ENCODE measurements at regions not wholly inside any gene's neighbourhood (a gene's known extent, or its start where the extent isn't known, plus 50 kb on each side); places are given as distances from the start of the nearest gene placed in this dataset.

- Histone ChIP-seq H3K4me1 (ENCODE audit: control insufficient read depth in 2 of 3, insufficient read depth in 2 of 3, low read depth in 1 of 3, low read length in 3 of 3) (no peaks in the 10 kb centered on the region), H3K27me3 (ENCODE audit: control insufficient read depth, insufficient read depth, low read length) (no peaks in the 10 kb centered on the region), H3K9ac (ENCODE audit: low read length in 3 of 3) (no peak overlapping the region), H3K4me3 (ENCODE audit: low read length in 3 of 3) (no peak overlapping the region), H3K36me3 (ENCODE audit: control insufficient read depth in 2 of 3, insufficient read depth in 3 of 3, low read length in 3 of 3) (no peaks in the 10 kb centered on the region), H3K27ac (ENCODE audit: low read depth in 2 of 2, low read length in 2 of 2) (no peak overlapping the region), H3K9me3 (ENCODE audit: control insufficient read depth in 2 of 3, insufficient read depth in 1 of 3, low read length in 3 of 3) (no peaks in the 10 kb centered on the region)
- no peak for TF ChIP-seq CTCF (IDR thresholded peaks at IDR 0.05; ENCODE audit: borderline replicate concordance, extremely low read depth, insufficient read depth)
- intact Hi-C loops (cut with DNase I), result no loop called here
- FAIRE-seq, result no peak
- peak in 2 of 5 donors; percentile 17 to 65 for DNase-seq
These were observed 366.7 kb upstream of the PKN2 start for GRCh38 chr1:88317396-88317795.

DNA sequence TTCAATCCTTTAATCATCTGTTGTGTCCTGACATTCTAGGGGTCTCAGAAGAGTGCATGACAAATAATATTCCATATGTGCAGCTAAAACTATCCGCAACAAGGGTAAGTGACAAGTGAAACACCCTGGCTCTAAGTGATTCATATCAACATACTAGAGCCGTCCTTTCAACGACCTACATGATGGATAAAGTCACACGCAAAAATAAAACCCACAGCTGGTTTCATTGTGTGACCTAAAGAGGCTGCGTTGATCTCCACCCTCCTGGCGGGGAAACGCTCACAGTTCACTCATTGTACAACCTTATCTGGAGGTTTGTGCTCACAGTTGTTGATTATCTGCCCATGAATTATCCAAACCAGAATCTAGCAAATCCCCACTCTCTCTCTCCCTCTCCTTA, 365.3 kb upstream of the PKN2 start:
- Histone ChIP-seq H3K9me3 (ENCODE audit: control insufficient read depth in 2 of 3, insufficient read depth in 1 of 3, low read length in 3 of 3) (no peaks in the 10 kb centered on the region), H3K36me3 (ENCODE audit: control insufficient read depth in 2 of 3, insufficient read depth in 3 of 3, low read length in 3 of 3) (no peaks in the 10 kb centered on the region), H3K27ac (ENCODE audit: low read depth in 2 of 2, low read length in 2 of 2) (no peak overlapping the region), H3K9ac (ENCODE audit: low read length in 3 of 3) (no peak overlapping the region), H3K4me1 (ENCODE audit: control insufficient read depth in 2 of 3, insufficient read depth in 2 of 3, low read depth in 1 of 3, low read length in 3 of 3) (no peaks in the 10 kb centered on the region), H3K27me3 (ENCODE audit: control insufficient read depth, insufficient read depth, low read length) (no peaks in the 10 kb centered on the region), H3K4me3 (ENCODE audit: low read length in 3 of 3) (no peak overlapping the region)
- FAIRE-seq (no peak), DNase-seq (no peak)
- intact Hi-C loops (cut with DNase I), result no loop called here
- no peak for TF ChIP-seq CTCF (IDR thresholded peaks at IDR 0.05; ENCODE audit: borderline replicate concordance, extremely low read depth, insufficient read depth)

GRCh38 chr1:88320291-88320690, 363.8 kb upstream of the PKN2 start:
- TF ChIP-seq CTCF (IDR thresholded peaks at IDR 0.05; ENCODE audit: borderline replicate concordance, extremely low read depth, insufficient read depth), result no peak
- Histone ChIP-seq H3K27ac (ENCODE audit: low read depth in 2 of 2, low read length in 2 of 2) (no peak overlapping the region), H3K9ac (ENCODE audit: low read length in 3 of 3) (no peak overlapping the region), H3K4me1 (ENCODE audit: control insufficient read depth in 2 of 3, insufficient read depth in 2 of 3, low read depth in 1 of 3, low read length in 3 of 3) (no peaks in the 10 kb centered on the region), H3K27me3 (ENCODE audit: control insufficient read depth, insufficient read depth, low read length) (no peaks in the 10 kb centered on the region), H3K36me3 (ENCODE audit: control insufficient read depth in 2 of 3, insufficient read depth in 3 of 3, low read length in 3 of 3) (no peaks in the 10 kb centered on the region), H3K4me3 (ENCODE audit: low read length in 3 of 3) (no peak overlapping the region), H3K9me3 (ENCODE audit: control insufficient read depth in 2 of 3, insufficient read depth in 1 of 3, low read length in 3 of 3) (no peaks in the 10 kb centered on the region)
- DNase-seq (no peak), FAIRE-seq (no peak)
- intact Hi-C loops (cut with DNase I), result no loop called here

- no peak overlapping the region for H3K4me3 ChIP-seq (ENCODE audit: low read length in 3 of 3)
- peak in 3 of 5 donors; percentile 51 to 90 (median 59) for DNase-seq
- H3K27ac ChIP-seq (ENCODE audit: low read depth in 2 of 2, low read length in 2 of 2), result no peak overlapping the region
- intact Hi-C loops (cut with DNase I), result no loop called here
- no peaks in the 10 kb centered on the region for H3K4me1 ChIP-seq (ENCODE audit: control insufficient read depth in 2 of 3, insufficient read depth in 2 of 3, low read depth in 1 of 3, low read length in 3 of 3)
- TF ChIP-seq CTCF (IDR thresholded peaks at IDR 0.05; ENCODE audit: borderline replicate concordance, extremely low read depth, insufficient read depth), result no peak
- no peaks in the 10 kb centered on the region for H3K9me3 ChIP-seq (ENCODE audit: control insufficient read depth in 2 of 3, insufficient read depth in 1 of 3, low read length in 3 of 3)
- FAIRE-seq, result no peak
- no peaks in the 10 kb centered on the region for H3K27me3 ChIP-seq (ENCODE audit: control insufficient read depth, insufficient read depth, low read length)
- no peaks in the 10 kb centered on the region for H3K36me3 ChIP-seq (ENCODE audit: control insufficient read depth in 2 of 3, insufficient read depth in 3 of 3, low read length in 3 of 3)
- H3K9ac ChIP-seq (ENCODE audit: low read length in 3 of 3), result no peak overlapping the region
These were observed 362.4 kb upstream of the PKN2 start for GRCh38 chr1:88321706-88322105.
